HS-27A (cell line): ENCODE measurements at regions not wholly inside any gene's neighbourhood (a gene's known extent, or its start where the extent isn't known, plus 50 kb on each side); places are given as distances from the start of the nearest gene placed in this dataset.

ENCODE experiments used
- DNase-seq: peaks from one replicate; pipeline ENCODE4 v3.0.0-alpha.2; 2012; ENCODE audit warnings: low read depth, missing footprints

DNA sequence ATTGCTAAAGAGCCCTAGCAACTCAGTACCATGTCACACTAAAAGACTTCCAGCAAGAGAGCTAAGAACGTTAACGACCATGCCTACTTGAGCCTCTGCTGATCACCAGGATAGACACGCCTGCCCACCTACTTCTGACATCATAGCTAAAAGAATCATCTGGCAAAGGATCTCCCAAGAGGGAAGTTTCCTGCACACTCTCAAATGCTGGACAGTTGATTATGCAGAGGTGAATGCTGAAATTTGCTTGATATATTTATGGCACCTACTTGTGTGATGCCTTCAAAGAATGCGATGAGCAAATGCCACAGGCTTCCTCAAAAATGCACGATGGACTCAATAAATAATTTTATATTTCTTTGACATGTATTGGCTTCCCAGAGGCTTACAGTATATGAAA is 113.6 kb downstream of the GALC start:
- DNase-seq: no peak

DNA sequence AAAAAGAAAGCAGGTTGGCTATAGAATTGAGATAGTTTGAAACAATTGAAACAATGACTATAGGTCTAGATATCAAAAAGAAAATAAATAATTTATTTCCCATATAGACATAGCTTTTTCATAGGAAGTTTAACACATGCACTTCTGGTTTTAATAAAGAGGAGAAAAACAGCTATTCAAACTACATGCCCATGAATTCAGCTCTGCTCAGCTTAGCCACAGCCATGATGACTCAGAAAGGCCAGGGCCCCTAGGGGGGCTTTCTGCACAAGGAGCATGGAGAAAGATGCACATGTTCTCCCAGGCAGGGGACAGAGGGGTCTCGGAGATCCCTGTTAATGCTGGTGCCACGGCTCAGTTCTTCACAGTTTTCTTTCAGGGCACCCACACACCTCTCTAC is 114.0 kb downstream of the GALC start:
- DNase-seq: no peak

DNA sequence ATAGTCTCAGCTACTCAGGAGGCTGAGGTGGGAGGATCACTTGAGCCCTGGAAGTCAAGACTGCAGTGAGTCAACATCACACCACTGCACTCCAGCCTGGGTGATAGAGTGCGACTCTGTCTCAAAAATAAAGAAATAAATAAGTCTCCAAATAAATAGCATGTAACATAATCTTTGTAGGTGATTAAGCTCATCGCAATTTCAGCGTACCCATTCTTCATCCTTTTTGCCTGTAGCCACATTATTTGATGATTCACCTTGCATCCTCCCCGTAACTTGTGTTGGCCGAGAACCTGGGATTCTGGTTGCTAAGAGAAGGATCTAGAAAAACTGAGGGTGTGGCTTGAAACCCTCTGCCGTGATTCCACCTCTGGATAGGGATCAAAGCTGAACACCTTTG is 115.1 kb downstream of the GALC start:
- no peak for DNase-seq

DNA sequence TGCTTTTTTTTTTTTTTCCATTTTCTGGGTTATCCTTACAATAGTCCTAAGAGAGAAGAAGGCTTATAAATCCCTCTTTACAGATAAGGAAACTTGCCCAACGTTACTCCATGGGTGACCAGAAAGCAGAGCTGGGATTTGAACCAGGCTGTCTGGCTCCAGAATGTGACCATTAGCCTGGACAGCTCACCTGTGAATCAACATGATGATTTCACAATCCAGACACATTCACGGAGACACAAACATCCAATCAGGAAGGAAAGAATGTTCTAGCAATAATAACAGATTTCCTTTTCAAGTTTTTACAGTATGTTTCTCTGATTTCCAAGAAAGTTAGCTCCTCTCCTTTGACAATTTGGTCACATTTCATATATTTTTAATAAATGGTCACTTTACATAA is 118.3 kb downstream of the GALC start:
- DNase-seq: no peak

DNA sequence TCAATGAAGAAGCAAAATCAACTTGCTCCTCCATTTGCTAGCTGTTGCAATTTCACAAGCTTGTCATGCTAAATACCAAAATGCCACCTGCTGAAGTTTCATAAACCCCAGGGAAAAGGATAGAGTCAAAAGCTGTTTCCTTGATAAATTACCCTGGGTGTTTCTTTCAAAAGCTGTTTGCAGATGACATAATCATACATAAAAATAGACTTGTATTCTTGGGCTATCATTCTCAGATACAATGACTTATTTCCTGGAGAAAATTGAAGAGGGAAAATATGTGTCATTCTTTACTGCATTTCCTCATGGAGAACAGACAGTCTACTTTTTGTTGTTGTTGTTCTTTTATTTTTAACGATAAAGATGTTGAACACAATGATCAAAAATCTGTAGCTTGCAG is 119.2 kb downstream of the GALC start:
- DNase-seq: no peak

DNA sequence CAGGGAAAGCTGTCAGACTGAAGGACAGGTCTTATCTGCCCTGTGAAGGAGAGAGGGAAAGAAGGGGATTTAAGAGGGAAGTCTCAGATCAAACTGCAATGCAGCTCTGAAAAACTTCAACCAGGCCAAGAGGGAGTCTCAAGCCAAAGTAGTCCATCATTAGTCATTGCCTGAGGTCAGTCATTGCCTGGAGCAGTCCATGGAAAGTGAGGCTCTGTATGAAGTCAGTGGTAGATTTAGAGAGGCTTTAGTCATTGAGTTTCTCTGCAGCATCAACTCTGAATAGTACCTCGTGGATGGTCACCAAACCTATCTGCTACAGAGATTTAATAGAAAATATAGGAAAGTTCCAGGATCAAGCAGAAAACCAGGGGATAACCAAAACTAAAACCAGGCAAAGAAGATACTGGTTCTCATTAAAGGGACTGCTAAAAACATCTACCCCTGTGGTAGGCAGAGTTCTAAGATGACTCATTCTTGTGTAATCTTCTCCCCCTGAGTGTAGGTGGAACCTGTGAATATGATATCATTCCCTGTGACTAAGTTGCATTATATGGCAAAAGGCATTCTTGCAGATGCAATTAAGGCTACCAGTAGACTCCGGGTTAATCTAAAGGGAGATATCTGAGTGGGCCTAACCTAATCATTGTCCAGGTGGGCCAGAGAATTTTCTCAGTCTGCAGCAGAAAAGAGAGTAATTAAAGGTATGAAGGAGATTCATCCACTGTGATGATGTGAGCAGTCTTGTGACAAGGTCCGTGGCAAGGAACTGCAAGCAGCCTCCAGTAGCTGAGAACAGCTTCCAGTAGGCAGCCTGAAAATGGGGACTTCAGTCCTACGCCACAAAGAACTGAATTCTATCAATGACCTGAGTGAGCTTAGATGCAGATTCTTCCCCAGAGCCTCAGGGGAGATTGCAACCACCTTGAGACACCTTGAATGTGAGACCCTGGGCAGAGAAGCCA is 123.1 kb downstream of the GALC start:
- no peak for DNase-seq

DNA sequence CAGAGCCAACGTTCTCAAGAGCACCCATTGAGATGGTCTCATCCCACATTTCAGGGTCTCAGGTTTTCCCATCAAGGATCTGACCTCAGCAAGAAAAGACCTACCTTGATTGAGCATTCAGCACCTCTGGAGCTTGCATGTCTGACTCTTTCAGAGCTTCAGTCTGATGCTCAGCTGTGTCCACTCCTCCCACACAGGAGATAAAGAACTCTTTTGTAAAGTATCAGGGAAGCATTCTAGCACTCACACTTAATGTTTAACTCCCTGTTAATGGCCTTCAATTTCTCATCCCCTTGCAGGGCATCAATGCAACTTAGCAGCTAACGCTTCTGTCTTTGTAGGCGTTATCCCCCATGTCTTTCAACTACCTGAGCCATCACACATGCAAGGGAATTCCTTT is 124.1 kb downstream of the GALC start:
- DNase-seq: no peak

DNA sequence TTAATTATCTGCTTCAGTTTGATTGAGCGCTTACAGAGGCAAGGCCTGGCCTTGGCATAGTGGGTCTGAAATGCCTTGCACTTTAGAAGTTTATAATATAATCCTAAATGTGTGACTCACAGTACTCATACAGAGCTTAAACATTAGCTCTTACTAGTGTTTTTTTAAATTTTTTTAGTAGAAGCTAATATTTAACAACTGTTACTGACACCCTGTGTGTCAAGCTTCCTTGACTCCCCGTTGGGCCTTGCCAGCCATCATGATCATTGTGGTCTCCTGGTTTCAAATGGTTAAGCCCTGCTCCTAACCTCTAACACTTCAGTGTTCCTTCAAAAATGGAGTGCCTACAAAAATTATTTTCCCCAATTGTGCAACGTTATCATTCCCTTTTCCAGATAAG is 126.9 kb downstream of the GALC start:
- DNase-seq: no peak

DNA sequence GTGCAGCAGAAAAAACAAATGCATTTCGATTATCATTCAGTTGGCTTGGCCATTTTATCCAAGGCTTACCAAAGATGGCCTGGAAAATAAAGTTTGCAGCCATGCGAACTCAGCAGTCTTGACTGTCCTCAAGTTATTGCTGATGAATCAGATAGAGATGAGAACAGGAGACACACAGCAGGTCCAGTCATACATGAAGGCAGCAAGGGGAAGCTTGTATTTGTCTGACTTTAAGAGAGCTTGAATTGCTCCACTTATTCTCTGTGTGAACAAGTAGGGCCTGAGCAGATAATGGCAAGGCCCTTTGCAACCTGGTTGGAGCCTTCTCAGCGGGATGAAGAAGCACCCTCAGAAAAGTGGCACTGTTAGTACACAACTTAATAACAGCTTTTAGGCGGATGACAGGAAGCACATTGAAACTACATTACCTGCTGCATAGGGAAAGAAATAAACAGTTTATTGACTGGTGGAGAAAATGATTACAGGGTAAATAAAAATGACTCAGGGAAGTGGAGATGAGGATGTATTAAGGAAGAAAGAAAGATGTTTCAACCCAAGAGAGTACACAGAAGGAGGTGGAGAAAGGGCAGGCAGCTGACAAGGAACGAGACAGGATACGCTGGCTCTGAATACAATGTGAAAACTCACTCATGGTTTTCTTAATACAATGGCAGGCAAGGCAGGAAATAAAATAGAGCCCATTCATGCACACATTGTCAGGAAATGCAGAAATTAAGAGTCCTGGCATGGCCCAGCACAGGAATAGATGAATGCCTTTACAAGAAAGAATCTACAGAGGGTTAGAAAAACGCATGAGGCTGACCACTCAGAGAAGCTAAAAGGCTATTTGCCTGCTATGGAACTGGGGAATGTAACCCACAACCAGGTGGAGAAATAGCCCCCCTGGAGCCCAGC is 128.4 kb downstream of the GALC start:
- no peak for DNase-seq

DNA sequence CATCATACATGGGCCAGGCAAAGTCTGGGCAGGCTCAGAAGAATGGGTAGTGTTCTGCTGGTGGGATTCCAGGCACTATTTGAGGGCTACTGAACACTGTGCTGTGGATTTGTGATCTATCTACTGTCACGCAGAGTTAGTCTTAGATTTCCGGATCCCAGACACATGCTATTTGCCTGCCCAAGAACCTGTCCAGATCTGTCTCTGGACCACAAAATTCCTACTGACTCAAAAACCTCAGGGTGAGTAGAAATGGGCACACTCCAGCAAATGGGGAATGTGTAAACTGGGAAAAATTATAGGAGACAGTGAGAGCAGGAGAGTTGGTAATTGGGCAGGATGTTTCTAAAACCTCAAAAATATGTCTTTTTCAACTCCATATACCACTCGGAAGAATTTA is 129.9 kb downstream of the GALC start:
- no peak for DNase-seq

DNA sequence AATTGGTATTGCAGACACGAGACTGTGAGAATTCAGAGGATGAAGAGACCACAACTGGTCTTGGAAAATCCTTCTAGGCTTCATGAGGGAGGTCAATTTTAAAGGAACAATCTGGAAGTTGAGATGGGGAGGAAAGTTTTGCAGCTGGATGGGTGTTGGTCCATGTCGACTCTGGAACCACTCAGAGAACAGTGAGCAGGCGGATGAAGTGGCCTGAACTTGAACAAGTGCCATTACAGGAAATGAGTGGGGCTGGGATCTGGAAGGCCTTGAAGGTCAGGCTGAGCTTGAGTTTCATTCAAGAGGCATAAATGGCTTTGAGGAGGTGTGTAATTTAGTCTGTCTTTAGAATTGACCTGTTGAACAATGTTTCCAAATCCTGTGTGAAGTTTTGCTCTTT is 140.9 kb downstream of the GALC start:
- DNase-seq: no peak

DNA sequence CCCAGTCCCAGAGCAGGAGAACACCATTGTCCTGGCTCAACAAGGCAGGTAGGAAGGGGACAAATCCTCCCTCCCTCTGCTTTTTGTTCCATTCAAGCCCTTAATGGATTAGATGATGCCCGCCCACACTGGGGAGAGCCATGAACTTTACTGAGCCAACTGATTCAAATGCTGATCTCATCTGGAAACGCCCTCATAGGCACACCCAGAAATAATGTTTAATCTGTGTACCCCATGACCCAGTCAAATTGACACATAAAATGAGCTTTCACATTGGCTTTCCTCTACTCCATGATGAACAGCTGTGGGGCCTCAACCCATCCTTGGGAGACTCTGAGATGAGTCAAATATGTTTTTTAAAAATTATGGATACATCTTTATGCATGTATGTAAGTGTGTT is 141.8 kb downstream of the GALC start:
- DNase-seq: no peak

DNA sequence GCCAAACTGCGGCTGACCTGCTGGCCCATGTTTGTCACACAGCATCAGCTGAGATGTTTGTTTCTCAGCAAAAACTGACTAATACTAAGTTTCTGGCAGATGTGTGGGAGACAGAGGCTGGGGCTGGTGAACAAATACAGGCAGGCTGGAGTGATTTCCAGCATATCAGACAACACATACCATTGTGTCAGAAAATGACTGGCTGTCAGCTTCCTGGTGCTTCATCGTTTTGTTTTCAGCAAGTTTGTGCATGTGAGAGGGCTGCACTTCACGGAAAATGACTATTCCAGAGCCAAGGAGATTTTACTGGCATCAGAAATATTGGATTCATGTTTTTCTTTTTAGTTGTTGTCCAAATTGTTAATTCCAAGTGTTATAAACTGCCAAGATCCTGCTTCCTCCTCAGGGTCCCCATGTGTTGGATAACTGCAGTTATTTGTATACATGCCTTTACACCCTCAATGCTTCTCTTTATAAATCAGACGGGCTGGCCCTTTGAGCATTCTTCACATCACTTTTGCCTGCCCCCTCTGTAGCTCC is 145.7 kb downstream of the GALC start:
- no peak for DNase-seq

DNA sequence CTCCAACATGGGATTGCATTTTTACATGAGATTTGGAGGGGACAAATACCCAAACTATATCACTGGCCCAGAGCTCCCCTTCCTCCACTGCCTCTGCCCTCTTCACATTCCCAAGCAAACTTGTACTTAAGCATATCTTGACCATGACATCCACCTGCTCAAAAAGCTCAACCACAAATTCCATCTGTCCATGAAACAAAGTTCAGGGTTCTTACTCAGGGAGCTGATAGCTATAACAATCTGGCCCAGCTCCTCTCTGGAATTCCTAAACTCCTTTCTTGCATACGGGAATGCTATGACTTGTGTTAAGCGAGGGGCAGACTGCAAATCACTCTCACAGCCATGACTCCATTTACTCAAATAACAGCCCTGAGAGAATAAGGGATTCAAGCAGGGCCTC is 152.1 kb downstream of the GALC start:
- DNase-seq: no peak

DNA sequence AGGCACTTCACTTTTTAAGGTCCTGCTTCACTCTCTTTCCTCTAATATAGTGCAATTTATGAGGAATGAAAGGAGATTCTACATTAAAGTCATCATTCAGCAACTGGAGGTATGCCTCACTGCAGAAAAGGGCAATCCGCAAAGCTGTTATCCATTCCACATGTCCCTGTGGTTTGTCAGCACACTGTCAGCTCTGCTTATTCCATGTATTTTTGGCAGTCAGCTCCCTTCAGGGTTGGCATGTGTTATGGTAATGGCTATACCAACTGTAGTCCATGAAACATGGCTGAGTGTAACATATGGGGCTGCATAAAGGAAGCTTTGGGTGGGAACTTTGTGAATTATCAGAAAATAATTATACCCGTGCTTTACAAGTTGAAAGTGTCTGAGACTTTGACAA is 154.1 kb downstream of the GALC start:
- no peak for DNase-seq

DNA sequence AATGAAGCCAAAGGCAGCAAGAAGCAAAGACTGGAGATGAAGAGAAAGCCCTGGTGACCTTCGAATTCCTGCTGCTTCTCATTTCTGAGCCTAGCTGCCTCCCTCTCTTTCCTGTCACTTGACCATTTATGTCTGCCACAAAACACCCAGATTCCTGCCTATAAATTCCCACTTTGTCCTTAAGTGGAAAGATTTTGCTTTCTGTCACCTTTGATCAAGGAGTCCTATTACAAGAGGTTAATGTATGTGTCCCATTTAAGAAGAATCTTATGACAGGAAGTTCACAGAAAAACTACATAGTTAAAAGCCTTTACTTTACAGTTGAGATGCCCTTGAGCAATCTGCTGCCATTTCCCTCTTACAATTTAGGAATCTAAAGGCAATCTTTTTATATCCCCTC is 155.7 kb downstream of the GALC start:
- DNase-seq: no peak

DNA sequence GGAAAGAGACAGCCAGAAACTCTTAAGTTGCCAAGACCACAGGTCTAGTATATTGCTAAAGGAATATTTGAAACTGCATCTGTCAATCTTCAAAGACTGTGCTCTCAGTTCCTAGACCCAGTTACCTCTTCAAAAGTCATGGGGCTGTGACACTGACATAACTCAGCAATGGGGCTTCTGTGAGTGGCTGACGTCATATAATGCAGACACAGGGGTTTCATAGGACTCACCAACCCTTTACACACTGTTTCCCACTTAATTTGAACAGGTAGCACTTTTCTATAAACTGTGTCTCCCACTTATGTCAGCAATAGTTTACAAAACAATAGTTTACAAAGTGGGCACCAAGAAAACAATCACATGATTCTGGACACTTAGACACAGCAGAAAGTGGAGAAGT is 158.4 kb downstream of the GALC start:
- DNase-seq: no peak

DNA sequence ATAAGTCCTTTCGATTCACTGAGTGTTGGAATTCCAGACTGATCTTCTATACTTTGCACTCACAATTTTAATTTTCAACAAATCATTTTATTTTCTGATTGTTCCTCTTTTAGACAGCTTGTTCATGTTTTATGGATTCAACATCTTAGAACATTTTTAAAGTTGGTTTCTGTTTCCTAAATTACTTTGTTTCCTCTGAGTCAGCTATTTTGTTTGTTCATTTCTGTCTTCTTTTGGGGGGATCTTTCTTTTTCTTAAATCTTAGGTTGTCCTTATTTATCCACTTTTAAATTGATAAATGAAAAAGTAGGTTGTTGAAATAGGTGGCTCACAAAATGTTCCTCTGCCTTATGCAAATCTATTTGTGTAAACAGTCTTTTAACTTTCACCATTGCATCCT is 160.0 kb downstream of the GALC start:
- DNase-seq: no peak

DNA sequence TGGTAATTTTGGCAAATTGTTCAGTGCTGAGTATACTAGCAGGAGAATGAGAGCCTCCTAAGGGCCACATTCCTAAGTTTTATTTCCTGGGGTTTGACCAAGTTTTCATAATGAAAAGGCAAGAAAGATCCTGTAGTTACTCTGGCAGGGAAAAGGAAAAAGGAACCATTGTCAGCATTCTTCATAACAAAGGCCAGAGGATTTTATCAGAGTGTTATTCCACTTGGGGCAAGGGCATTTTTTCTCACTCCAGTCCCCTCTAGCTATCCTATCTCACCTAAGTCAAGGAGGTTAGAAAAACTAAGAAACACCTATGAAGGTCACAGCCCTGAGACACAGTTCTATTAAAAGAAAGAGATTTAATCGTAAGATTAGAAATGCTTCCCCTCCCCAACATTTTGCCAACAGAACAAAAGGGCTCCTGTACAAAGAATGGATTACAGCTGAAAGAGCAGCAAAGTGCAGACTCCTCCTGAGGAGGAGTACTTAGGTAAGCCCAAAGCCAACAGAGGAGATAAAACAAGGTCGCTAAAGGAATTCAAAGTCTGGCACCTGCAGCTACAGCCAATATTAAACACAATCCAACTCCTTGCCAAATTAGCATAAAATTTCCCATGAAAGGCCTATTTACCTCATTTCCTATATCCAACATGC is 162.4 kb downstream of the GALC start:
- DNase-seq: no peak

DNA sequence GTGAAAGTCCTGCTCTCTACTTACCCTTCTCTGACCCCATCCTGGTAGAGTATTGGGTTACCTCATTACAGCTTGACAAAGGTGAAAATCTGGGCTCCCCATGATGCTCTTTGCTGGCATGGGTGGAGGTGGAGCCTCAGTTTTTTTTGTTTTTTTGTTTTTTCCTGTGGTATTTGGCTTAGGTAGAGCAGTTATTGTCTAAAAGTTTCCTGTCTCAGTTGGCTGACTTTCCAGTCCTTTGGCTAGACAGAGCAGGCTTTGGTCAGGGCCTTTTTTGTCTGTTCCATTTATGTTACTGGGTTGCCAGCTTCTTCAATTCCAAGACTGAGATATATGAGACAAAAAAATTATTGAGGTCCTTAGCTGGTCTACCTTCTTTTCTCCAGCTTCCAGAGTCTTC is 163.4 kb downstream of the GALC start:
- DNase-seq: no peak

DNA sequence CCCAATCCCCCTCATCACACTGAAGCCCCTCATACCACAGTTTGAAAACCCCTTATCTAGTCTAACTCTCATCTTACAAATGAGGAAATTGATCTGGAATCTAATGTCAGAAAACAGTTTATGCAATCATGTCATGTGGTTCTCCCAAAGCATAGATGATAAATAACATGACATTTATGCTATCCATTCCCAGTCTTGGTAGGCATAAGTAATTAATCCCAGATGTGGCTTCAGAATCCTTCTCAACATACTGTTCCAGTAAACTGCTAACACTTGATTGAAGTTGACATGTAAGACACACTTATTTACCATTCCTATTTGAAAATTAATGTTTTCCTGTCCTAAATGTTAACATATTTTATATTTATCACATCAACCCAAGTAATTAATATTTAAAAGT is 168.7 kb downstream of the GALC start:
- DNase-seq: no peak

DNA sequence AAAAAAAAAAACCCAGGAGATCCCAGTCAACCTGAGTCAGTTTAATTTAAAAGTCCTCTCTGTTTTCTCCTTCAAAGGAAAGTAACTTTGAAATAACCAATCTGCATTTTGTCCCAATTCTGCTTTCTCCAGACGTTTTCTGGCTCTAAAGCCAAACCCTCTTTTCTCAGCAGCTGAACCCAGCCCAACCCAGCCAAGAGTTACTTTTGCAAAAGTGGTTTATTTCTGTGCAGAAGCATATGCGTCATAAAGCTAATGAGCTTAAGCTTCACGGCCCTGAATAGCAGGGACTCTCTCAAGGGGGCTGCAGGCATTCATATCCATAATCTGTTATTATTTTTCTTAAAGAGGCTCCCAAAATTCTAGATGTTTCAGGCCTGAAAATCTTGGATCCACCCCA is 176.6 kb downstream of the GALC start:
- DNase-seq: no peak
